Stimulated activated CD4-positive, alpha-beta T cell treated with anti-CD3 and anti-CD28 coated beads, Interleukin-2, amount 100 ng/mL, for 48 hours (primary cell): ENCODE measurements at regions not wholly inside any gene's neighbourhood (a gene's known extent, or its start where the extent isn't known, plus 50 kb on each side); places are given as distances from the start of the nearest gene placed in this dataset.

Experiments
- DNase-seq, 2 donors: peaks; one replicate each; pipeline ENCODE4 v3.0.0-alpha.2; 2020

DNA sequence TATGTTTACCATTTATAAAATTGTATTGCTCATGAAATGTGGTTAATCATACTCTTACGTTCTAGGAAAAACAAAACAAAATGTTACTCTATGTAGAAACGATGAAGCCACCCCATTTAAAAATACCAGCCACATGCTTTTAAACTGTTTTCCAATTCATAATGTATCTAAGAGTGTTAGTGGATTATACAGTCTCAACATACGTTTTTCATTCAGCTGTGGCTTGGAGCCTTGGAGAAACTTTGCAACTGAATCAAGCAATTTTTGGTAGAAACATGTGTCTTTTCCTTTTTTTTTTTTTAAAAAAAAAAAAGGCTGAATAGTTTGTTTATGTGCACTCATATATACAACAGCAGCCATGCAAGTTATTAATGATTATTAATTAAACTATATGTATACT, 378.0 kb upstream of the SEMA3D start:
- no peak for DNase-seq

DNA sequence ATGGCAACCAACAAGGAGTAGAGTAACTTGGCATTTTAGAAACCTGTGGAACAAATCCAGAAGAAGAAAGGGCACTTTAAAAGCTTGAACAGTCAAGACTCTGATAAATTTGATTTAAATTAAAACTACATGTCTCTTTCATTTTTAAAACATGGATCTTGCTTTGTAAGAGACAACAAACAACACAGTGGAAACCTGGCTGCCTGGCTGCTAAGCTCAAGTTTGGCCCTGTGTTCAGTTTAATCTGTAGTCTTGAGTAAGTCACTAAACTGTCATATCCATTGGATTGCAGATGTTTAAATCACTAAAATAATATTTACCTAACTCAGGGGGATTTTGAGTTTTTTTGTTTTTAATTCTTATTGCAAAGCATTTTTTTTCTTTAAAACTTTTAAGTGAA, 374.9 kb upstream of the SEMA3D start:
- no peak for DNase-seq

DNA sequence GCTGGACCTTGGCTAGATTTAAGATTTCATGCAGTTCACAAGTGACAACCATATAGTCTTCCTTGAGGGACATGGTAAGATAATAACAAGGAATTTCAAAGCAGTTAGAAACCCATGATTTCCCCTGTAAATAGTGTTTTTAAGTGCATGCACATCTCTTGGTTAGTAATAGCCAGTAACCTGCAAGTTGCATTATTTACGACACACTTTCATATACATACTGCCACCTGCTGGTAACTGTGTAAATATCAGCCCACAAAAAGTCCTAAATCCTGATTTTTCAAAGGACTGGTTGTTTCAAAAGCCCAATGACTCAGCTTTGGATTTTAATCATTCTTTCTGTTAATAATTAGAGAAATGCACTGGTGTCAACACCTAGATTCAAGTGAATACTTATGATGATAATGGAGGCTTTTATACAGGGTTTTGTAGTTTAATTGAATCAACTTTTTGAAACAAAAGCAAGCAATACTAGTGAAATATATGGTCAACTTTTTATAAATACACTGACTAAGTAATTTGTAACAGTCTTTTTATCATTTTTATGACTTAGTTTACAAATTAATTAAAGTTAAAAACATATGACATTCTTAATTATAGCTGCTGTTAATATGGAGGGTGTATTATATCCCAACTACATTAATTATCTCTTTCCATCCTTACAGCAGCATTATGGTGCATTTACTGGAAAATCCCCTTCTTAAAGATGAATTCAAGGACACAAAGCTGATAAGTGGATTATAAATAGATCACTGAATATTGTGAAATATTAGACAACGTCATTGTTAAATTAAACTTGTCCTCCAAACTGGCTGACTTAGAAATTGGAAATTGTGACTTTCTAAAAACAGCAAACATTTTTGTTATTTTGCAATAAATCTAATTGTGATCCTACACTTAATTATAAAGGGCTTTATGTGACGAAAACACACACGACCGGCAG, 367.7 kb upstream of the SEMA3D start:
- DNase-seq, result peak in 1 of 2 donors; percentile 1

DNA sequence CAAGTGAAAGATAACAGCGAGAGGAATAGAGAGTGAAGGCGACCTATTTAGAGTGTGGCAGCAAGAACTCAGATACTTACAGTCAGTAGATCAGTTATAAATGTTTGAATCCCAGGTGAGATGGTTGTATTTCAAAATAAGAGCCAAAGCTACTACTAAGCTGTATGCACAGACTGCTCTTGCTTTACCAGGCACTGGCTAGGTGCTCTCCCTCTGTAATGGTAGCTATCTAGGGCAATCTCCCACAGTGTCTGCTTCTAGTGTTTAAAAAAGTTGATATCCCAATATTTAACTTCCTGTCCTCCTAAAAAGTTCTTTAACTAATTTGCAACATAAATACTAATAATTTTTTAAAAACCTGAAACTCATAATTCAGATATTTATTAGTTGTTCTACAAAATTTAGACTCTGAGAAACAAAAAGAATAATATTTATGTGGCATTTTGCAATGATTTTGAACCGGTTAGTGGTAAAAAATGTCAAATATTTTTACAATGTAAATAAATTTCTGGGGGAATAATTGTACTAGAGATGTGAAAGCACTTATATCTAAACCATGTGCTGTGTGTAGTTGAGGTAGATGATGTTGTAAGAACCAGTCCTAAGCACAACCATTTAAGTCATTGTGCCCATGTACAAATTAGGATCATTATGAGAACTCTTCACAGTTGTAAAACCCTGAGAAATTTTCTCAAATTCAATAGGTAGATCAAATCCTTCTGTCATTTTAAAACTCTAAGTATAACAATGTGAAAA, 349.3 kb upstream of the SEMA3D start:
- no peak for DNase-seq

DNA sequence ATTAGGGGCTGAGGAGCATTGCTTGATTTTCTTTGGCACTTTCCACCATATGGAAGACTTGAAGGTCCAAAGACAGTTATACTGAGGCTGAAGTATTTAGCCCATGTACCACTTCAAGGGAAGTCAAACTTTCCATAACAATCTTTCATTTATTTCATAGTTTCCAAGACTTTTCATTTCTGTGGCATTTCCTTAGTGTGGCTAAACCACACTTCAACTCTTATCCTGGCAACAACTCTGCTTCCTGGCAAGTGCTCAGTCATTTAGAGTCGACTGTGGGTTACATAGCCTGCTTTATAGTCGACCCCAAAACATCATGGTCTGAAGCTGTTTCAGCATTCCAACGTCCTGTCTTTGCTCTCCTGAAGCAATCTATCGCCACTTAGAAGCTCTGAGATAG, 343.0 kb upstream of the SEMA3D start:
- DNase-seq, result no peak

DNA sequence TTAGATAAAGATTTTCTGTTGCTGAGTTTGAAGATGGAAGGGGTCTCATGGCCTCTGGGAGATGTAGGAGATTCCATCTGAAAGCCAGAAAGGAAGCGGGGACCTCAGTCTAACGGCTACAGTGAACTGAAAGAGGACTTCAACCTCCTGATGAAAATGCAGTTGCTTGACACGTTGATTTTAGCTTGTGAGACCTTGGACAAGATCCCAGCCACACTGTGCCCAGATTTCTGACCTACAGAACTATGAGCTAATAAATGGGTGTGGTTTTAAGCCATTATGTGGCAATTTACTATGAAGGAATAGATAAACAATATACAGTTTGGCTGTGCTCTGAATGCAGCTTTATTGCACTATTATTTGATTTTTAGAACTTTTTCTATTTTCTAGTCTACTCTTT, 342.3 kb upstream of the SEMA3D start:
- no peak for DNase-seq

DNA sequence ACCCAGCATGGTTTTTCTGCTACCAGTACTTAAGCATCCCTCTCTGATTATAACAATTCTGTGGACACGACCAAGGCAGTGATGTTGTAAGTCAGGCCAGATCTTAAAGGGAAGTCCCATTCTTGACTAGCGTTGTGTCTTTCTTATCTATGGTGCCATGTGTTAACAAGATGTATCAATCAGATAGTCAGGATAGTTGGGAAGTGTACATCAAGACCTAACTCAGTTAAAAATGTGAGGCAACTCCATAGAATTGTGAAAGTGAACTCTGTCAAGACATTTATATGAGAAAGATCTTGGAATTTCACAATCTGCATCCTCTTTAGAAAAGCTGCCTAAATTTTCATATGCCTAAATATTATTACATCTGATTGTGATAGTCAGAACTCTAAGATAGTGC, 341.7 kb upstream of the SEMA3D start:
- no peak for DNase-seq

DNA sequence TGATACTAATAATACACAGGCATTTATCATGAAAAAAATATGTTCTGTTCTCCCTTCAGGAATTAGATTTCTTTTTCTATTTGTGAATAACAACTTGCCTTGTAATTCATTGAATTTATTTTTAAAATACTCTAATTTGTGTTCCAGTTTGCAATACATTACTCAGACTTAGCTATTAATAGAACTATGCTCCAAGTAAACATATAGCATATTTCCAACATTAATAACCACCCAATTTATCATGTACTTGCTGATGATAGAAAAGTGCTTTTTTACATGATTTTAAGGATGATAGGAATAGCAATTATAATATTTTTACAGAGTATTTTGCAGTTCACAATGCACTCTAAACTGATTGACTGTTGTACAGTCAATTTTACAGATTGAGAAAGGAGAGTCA, 338.8 kb upstream of the SEMA3D start:
- no peak for DNase-seq

DNA sequence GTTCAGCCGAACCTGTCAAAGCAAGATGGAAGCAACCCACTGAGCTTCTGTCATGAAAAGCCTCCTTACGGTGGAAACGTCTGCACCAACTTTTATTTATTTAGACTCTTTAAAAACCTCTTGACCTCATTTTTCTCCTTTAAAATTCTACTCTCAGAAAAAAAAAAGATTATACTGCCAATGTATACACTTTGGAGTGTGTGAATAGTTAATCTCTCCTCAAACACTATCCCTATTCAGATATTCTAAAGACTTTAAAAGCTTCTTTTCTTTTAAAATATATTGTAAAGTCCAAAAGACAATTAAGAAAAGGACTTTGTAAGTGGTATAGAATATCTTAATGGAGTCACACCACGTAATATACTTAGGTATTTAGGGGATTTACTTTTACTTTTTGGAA, 335.2 kb upstream of the SEMA3D start:
- DNase-seq, result no peak

DNA sequence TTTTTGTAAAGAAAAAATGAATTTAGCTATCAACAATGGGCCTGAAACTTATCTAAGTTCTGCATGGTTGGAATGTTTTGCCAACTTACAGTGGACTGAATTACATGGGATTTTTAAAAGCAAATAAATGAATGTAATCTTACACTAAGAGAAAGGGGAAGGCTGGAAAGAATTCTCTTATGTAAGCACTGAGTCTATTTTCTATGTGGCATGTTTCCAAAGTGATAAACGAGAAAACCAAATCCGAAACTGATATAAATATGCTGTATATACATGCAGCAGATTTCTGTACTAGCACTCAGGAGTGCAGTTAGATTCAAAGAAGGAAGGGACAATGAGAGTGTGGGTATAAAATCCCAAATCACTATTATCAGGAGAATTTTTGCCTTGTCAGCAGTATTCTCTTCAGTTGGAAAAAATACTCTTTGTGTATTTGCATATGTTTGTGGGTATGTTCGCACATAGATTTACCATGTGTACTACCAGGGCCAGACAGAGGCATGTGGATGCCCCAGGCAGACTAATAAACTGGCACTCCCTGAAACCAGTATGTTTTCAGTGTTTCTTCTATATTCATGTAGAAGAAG, 334.3 kb upstream of the SEMA3D start:
- no peak for DNase-seq

DNA sequence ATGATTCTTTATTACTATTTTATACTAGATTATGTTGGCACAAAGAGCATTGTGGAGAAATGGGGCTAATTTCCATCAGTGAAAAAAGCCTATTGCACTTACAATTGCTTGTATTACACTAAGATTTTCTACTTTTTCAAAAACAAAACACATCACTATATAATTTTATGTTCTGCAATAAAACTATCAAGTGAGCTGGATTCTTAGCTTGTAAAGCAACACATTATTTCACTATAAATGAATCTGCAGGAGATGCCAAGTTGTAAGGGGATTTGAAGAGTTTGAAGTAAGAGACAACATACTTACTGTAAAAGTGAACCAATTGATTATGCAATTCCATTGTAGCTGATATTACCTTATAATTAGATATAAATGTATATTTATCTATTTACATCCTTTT, 333.3 kb upstream of the SEMA3D start:
- DNase-seq, result no peak

DNA sequence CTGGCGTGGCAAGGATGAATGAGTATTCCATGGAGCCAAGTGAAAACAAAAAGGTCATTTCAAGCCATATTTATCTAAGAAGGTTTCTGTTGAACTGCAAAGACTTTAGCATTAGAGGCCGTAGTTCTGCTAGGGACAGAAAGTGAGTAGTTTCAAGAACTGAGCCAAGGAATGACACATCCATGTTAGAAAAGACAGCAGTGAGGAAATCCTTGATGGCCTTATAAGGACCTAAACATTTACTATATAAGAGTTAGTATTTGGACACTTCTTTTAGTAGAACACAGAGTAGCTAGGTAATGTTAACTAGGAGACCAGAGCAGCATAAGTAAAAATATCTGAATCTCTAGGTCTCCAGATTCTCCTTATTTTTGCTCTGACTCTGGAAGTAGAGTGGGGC, 329.8 kb upstream of the SEMA3D start:
- no peak for DNase-seq

DNA sequence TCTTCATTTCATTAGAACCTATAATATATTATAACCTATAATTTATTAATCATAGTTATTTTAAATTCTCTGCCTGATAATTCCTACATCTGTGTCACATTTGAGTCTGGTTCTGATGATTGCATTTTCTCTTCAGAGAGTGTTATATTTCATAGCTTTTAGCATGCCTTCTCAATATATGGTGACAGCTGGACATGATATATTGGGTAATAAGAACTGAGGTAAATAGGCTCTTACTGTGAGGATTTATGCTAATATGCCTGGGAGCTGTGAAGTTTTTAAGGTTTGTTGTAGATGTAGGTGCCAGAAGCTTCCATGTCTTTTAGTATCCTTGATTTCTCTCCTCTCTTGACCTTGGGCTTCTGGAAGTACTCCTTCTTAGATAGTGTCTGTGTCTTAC, 325.9 kb upstream of the SEMA3D start:
- DNase-seq, result no peak

DNA sequence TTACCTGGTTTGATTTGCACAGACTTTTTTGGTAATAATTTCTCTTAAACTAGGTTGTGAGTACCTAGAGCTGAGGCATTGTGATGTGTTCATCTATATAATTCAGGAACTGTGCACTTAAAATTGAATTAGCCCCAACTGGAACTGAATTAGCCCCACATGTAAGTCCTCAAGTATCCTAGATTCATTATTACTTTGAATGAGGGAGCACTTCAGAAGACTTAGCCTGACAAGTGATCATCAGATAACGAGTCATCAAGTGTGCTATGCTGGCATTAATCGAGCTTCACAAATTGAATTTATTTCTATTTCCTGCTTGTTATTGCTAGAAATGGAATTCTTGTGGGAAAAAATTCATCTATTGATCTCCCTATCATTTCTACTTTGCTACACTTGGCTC, 323.4 kb upstream of the SEMA3D start:
- DNase-seq, result no peak

DNA sequence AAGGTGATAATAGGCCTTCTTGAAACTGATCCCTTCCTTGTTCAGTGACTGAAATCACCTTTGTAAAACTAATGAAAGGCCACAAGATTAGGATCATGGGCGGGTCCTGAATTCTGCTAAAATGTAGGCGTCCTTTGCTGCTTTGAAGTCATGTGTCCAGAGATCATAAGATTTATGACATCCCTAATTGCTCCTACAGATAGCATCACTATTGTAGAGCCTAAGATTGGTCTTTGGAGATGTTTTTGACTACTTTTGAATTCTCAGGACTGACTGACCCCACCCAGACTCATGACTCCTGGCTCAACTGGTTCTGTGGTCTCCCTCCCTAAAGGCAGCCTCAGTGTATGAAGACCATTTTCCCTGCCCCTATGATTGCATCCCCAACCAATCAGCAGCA, 322.6 kb upstream of the SEMA3D start:
- DNase-seq, result no peak

DNA sequence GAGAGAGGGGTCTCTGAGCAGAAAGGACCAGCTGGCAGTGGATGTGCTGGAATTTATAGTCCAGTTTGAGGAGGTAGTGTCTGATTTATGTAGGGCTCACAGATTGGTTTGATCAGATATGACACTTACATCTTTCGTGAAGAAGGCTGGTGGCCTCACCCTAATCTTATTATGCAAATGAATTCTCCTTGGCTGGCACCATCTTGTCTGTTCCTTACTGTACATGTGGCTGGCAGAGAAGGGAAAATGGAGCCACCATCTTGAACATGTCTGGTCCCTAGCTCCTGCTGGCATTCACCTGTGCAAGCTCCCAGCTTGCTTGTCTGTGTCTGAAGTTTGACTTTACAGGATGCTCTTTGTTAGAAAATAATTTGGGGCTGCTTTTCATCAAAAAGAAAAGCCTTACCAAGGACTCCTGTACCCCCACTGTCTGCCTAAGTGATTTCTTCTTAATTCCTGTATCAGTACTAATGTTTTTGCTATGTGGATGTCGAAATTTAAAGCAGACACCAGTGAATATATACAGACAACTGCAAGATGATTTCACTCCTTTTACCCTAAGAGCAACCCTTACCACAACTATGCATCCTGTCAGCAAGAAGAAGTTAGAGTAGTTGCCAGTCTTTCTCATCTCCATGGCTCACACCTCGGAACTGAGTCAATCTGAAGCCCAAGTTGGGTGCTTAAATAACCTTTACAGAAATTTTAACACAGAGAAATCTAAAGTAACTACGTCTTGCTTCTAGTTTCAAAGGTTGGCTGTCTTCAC, 322.0 kb upstream of the SEMA3D start:
- DNase-seq, result no peak

DNA sequence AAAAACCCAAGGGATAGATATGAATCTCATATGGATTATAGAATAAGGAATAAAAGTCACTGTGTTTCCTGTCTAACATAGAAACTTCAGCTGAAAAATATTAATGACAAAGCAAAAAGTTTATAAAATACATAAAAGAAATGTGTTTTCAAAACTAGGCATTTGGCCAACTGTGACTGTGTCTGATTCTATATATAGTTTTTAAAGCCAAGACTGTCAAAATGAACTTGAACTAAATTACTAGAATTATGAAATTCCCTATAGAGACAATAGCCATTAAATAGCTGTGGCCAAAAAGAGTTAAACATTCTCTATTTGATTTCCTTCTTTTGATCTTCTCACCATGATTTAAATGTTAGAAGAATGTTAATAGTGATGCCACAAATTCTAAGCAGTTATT, 311.2 kb upstream of the SEMA3D start:
- no peak for DNase-seq

DNA sequence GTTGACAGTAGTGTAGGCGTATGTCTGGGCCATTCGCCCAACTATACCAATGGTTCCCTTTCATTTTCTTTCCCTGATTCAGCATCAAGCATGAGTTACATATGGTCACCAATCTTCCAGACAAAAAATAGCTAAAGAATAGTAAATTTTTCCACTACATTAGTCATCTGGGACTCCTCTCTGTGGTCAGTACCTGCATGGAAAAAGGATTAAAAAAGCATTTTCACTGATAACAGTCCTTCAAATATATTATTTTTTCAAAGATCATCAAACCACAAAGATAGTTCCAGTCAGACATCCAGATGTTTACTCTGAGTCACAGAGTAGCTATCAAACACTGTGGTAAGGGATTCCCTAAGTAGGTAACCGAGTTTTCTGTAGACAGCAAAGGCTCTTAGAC, 302.6 kb upstream of the SEMA3D start:
- DNase-seq, result no peak

DNA sequence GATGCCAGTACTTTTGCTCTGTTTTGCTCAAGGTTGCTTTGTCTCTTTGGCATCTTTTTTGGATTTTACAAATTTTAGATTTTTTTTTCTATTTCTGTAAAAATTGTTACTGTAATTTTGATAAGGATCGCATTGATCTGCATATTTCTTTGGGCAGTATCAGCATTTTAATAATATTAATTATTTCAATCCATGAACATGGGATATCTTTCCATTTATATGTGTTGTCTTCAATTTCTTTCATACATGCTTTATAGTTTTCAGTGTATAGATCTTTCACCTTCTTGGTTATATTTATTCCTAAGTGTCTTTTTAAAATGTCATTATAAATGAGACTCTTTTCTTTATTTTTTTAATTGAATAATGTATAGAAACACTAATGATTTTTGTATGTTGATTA, 301.6 kb upstream of the SEMA3D start:
- no peak for DNase-seq

DNA sequence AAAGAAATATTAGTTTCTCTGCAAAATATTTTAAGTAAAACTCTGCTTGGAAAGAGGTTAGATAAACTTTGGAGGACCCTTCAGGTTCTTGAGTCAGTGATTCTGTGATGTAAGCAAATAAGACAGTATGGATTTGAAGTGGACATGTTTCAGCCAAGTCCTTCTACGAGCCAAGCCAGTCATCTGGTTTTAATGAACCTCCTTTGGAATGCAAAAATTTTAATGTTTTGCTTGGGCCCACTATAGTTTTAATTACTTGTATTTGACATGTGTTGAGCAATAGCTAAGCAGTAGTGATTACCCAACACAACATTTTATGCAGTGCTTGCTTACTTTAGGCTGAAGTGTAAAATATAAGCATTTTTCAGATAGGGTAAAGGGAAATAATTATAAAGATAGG, 296.3 kb upstream of the SEMA3D start:
- DNase-seq, result no peak

DNA sequence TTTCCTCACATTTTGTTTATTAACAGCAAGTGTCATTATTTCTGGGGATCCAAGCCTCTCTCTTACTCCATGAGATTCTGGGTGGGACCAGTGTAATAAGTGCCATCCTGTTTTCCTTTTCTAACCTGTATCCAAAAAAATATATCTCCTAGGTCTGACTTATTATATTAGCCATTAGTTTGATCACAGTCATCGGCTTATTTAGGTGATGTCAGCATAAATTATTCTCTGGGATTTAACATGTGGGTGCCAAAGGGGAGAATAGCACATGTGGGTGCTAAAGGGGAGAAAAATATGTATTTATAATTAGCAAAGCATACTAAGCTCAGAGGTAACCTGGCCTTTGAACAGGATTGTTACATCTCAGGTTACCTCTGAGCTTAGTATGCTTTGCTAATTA, 293.8 kb upstream of the SEMA3D start:
- no peak for DNase-seq

DNA sequence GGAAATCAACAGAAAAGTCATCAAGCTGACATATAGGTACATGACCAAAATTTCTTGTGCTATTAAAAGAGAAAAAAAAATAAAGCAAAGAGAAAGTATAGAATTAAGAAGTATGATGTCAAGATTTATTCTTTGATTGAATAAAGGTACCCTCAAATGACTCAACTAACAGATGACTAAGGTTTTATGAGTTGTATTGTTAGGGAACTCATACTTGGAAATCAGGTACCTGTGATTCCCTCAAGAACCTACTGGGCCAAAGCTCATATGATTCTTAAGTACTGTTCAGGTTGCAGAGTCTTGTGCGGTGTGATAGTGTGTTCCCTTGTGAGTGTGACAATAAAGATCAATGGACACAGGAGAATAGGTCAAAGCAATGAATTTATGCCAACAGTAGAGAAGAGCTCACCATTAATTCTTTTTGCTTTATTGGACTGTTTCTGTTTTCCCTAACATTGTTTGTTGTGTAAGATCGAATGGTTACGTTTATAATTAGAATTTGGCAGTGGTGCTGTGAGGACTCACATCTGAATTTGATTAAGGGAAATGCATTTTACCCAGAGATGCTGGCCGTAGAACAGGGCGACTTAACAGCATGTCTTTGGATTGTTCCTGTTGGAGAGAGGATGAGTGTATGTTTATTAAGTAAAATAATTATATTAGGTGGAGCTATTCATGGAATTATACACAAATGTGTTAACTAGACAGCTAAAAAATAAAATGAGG, 293.2 kb upstream of the SEMA3D start:
- DNase-seq, result no peak

DNA sequence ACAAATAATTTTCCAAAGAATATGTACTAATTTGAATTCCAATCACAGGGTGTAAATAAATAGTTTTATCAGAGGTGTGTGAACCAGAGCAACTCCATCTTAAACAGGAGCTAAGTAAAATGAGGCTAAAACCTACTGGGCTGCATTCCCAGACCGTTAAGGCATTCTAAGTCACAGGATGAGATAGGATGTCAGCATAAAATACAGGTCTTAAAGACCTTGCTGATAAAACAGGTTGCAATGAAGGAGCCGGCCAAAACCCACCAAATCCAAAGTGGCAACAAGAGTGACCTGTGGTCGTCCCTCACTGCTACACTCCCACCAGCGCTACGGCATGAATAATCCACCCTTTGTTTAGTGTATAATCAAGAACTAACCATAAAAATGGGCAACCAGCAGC, 291.7 kb upstream of the SEMA3D start:
- DNase-seq, result no peak
